Right lobe of liver (tissue), 4 donors: ENCODE measurements at regions not wholly inside any gene's neighbourhood (a gene's known extent, or its start where the extent isn't known, plus 50 kb on each side); places are given as distances from the start of the nearest gene placed in this dataset.

ENCODE experiments used
- CTCF ChIP-seq, 4 donors: fragments of 200-600 bp in 3 of 4; fragments of 450-650 bp in 1 of 4; IDR thresholded peaks; one replicate each; pipeline versions ENCODE4 v1.5.1 to v1.8.0; 2016 to 2022; ENCODE audit warnings: antibody characterized with exemption in 4 of 4, mild to moderate bottlenecking in 2 of 4
- POLR2A ChIP-seq: fragments of 450-650 bp; IDR thresholded peaks from one replicate; pipeline ENCODE4 v1.6.1; 2017; ENCODE audit warnings: antibody characterized with exemption, mild to moderate bottlenecking
- donor health status: DM: no; HTN: no; CAD: no.
- donor health status: DM: no; HTN: no; CAD: no.
- donor health status: DM: no; HTN: yes; CAD: no.

- TF ChIP-seq CTCF (IDR thresholded peaks at IDR 0.05) (no peak), POLR2A (no peak)
Measured at GRCh38 chr14:37652042-37652441, 56.6 kb downstream of the TTC6 start.
